ENCODE measurements at regions not wholly inside any gene's neighbourhood (a gene's known extent, or its start where the extent isn't known, plus 50 kb on each side); places are given as distances from the start of the nearest gene placed in this dataset.
"Not testable (repeated sequence)": the region's sequence is repeated elsewhere in the genome, so short reads cannot be mapped to it uniquely, and the experiment has no call there.

DNA sequence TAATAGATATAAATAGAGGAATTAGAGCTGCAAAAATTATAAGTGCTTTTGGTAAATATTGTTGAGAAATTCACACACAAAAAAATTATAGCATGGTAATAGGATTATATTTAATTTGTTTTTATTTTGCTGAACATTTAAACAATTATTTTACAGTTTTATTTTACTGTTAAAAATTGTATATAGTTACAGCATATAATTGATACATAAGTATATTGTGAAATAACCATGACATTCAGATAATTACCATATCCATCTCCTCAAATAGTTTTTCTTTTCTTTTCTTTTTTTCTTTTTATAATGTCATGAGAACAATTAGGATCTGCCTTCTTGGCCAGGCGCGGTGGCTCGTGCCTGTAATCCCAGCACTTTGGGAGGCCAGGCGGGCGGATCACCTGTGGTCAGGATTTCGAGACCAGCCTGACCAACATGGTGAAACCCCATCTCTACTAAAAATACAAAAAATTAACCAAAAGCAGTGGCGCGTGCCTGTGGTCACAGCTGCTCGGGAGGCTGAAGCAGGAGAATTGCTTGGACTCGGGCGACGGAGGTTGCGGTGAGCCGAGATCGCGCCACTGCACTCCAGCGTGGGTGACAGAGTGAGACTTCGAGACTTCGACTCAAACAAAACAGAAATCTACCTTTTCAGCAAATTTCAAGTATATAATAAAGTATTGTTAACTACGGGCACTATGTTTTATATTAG lies 654.2 kb downstream of the TENT5A start:
- ATAC-seq (ENCODE audit: low FRiP score), result no peak
- DNase-seq (ENCODE audit: low spot score), result no peak
- TF ChIP-seq, protein P1, sequence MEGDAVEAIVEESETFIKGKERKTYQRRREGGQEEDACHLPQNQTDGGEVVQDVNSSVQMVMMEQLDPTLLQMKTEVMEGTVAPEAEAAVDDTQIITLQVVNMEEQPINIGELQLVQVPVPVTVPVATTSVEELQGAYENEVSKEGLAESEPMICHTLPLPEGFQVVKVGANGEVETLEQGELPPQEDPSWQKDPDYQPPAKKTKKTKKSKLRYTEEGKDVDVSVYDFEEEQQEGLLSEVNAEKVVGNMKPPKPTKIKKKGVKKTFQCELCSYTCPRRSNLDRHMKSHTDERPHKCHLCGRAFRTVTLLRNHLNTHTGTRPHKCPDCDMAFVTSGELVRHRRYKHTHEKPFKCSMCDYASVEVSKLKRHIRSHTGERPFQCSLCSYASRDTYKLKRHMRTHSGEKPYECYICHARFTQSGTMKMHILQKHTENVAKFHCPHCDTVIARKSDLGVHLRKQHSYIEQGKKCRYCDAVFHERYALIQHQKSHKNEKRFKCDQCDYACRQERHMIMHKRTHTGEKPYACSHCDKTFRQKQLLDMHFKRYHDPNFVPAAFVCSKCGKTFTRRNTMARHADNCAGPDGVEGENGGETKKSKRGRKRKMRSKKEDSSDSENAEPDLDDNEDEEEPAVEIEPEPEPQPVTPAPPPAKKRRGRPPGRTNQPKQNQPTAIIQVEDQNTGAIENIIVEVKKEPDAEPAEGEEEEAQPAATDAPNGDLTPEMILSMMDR (IDR thresholded peaks at IDR 0.05), result no peak

DNA sequence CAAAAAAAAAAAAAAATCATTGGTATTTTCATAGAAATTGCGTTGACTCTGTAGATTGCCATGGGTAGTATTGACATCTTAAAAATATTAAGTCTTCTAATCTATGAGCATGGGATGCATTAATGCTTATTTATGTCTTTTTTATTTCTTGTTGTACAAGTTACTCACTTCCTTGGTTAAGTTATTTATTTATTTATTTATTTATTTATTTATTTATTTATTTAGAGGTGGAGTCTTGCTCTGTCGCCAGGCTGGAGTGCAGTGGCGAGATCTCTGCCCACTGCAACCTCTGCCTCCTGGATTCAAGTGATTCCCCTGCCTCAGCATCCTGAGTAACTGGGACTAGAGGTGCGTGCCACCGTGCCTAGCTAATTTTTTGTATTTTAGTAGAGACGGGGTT lies 656.0 kb downstream of the TENT5A start:
- ATAC-seq (ENCODE audit: low FRiP score); DNase-seq (ENCODE audit: low spot score): not testable (repeated sequence)

DNA sequence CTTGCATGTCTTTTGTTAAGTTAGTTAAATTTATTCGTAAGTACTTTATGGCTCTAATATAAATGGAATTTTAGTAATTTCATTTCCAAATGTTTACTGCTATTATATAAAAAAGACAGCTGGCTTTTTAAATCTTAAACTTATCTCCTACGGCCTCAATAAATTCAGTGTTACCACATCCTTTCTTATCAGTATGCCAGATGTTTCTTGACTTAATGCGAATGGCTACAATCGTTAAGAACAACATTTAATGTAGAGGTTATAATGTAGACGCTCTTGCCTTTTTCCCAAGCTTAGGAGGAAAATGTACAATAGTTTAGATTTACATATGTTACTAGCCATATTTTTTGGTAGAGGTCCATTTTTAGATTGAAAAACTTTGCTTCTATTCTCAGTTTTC lies 659.4 kb downstream of the TENT5A start:
- TF ChIP-seq, protein P1 (IDR thresholded peaks at IDR 0.05), result no peak
- ATAC-seq (ENCODE audit: low FRiP score) (no peak), DNase-seq (ENCODE audit: low spot score) (no peak)

DNA sequence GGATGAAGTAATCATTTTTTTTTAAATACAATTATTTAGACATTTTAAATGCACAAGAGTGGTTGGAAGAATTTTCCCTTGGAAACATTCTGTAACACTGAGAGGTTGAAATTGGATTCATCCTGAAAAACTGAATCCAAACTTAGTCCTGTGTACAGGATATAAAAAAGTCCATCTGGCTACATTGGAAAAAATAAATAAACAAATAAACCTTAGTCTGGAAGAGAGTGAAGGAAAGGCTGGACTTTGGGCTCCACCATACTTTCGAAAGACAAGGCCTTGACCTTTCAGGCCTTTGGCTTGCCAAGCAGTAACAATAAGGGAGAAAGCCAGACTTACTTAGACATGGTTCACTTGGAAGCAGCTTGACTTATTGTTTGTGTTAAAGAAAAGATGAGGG lies 664.3 kb downstream of the TENT5A start:
- TF ChIP-seq, protein P1 (IDR thresholded peaks at IDR 0.05), result no peak
- no peak for DNase-seq (ENCODE audit: low spot score)
- ATAC-seq (ENCODE audit: low FRiP score), result no peak

DNA sequence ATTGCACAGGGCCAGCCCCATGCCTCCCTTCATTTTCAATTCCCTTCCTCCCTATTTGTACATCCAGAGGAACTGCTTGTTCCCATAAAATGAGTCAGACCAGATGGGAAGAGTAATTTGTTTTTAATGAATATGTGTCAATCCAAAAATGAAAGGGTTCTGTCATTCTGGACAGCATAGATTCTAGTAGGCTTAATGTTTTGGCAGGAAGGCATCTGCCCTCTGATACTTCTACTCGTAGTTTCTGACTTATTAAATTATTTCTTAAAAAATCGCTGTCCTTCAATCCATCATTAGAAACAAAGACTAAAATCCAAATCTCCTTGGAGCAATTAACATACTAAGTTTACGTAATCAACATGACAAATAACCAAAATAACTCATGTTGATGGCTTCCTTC lies 665.5 kb downstream of the TENT5A start:
- DNase-seq (ENCODE audit: low spot score), result no peak
- ATAC-seq (ENCODE audit: low FRiP score), result no peak
- TF ChIP-seq, protein P1 (IDR thresholded peaks at IDR 0.05), result no peak

DNA sequence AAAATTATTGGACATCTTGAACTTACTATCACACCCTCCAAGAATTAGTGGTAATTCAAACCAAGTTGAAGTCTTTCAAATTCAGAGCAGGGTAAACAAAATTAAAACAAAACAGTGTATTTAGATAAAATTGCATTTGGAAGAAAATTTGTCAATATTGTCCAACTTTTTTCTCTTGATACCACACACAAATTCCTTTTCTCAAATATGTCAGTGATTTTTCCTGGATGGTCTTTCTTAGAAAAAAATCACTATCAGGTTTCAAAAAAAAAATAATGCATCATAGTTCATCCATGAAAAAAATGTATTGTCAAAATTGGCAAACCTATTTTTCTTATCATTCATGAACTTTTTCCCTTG lies 667.1 kb downstream of the TENT5A start:
- TF ChIP-seq, protein P1 (IDR thresholded peaks at IDR 0.05), result no peak
- DNase-seq (ENCODE audit: low spot score), result no peak
- no peak for ATAC-seq (ENCODE audit: low FRiP score)

DNA sequence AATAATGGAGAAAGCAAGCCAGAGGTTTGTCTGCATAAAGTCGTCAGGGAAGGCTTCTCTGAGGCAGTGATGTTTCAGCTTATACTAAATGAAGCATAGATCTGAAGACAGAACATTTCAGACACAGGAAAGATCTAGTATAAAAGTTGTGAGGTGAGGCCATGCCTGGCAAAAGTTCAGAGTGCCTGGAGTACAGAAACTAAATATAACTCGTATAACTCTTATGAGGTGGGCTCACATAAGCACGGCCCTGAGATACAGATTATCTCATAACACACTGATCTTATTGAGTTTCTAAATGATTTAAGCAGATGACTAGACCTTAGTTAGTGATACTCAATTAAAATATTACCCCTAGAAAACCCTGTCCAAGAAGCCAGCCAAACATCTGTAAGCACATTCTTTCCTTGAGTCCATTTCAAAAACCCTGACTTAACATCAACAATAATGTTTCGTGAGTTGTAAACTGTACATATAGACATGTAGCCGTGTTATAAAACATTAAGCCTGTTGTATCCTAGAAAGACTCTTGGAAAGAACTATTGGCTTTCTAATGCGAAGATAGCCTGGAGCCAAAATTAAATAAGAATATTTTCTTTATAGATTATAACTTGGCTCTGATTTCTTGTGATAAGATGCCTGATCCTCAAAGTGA lies 667.6 kb downstream of the TENT5A start:
- TF ChIP-seq, protein P1 (IDR thresholded peaks at IDR 0.05), result no peak
- DNase-seq (ENCODE audit: low spot score) (no peak), ATAC-seq (ENCODE audit: low FRiP score) (no peak)
